SU-DHL-6 (cell line): ENCODE measurements at regions not wholly inside any gene's neighbourhood (a gene's known extent, or its start where the extent isn't known, plus 50 kb on each side); places are given as distances from the start of the nearest gene placed in this dataset.

Experiments used
- H2AFZ ChIP-seq: fragments of 200-600 bp; sonication (generic); 2 replicates; pipeline ENCODE4 v1.6.1; 2014; ENCODE audit warnings: low read depth, mild to moderate bottlenecking, moderate library complexity, mixed read lengths, antibody characterized with exemption, low read length; ENCODE audit not compliant: severe bottlenecking
- H3F3A ChIP-seq: fragments of 200-600 bp; shearing (Covaris generic); 2 replicates; pipeline ENCODE4 v1.6.0; 2016; ENCODE audit warnings: antibody characterized with exemption, mild to moderate bottlenecking; ENCODE audit not compliant: insufficient read depth
- H3K27ac ChIP-seq: fragments of 200-600 bp; sonication (generic); 2 replicates; pipeline ENCODE4 v1.5.1; 2016; ENCODE audit warnings: low read depth, mild to moderate bottlenecking, low read length, moderate library complexity, mixed read lengths
- H3K27me3 ChIP-seq: fragments of 200-600 bp; sonication (generic), shearing (Covaris generic); 2 replicates; pipeline ENCODE4 v1.6.0; 2014; ENCODE audit warnings: mild to moderate bottlenecking, low read length
- H3K36me3 ChIP-seq: fragments of 200-600 bp; sonication (generic); 2 replicates; pipeline ENCODE4 v1.6.1; 2014; ENCODE audit warnings: mild to moderate bottlenecking, low read length, mixed read lengths
- H3K4me2 ChIP-seq: fragments of 300-600, 200-600 bp; shearing (Covaris generic), sonication (generic); 2 replicates; pipeline ENCODE4 v1.6.0; 2014; ENCODE audit warnings: low read length, low read depth, mild to moderate bottlenecking; ENCODE audit not compliant: poor library complexity, severe bottlenecking
- H3K4me3 ChIP-seq: fragments of 200-600 bp; sonication (generic); 2 replicates; pipeline ENCODE4 v1.5.1; 2014; ENCODE audit warnings: antibody characterized with exemption, low read length, mild to moderate bottlenecking, mixed read lengths; ENCODE audit not compliant: insufficient read depth, poor library complexity, severe bottlenecking
- H3K79me2 ChIP-seq: fragments of 200-600 bp; sonication (generic); 2 replicates; pipeline ENCODE4 v1.6.1; 2014; ENCODE audit warnings: mild to moderate bottlenecking, low read length, moderate library complexity; ENCODE audit not compliant: insufficient read depth
- H3K9ac ChIP-seq: fragments of 200-600 bp; sonication (generic); 2 replicates; pipeline ENCODE4 v1.7.0; 2014; ENCODE audit warnings: mild to moderate bottlenecking, low read length
- H3K9me2 ChIP-seq: fragments of 200-600 bp; sonication (generic); replicated peaks from 2 replicates; pipeline ENCODE4 v1.6.1; 2014; ENCODE audit warnings: low read length; ENCODE audit not compliant: insufficient read depth
- H3K9me3 ChIP-seq: fragments of 200-600 bp; sonication (generic); 2 replicates; pipeline ENCODE4 v1.6.1; 2014; ENCODE audit warnings: low read length, mixed read lengths; ENCODE audit not compliant: insufficient read depth
- H4K20me1 ChIP-seq: fragments of 200-600 bp; sonication (generic); 2 replicates; pipeline ENCODE4 v1.6.1; 2014; ENCODE audit warnings: low read depth, mild to moderate bottlenecking, antibody characterized with exemption, low read length, moderate library complexity, mixed read lengths
- CTCF ChIP-seq: fragments of 200-600 bp; sonication (generic); IDR thresholded peaks from one replicate; pipeline ENCODE4 v1.5.1; 2017; ENCODE audit warnings: antibody characterized with exemption, mild to moderate bottlenecking, low read length, moderate library complexity; ENCODE audit not compliant: insufficient read depth, poor library complexity, severe bottlenecking
- EZH2phosphoT487 ChIP-seq: fragments of 200-600 bp; sonication (generic), shearing (Covaris generic); conservative IDR thresholded peaks from 2 replicates; pipeline ENCODE4 v1.6.1; 2018; ENCODE audit warnings: mild to moderate bottlenecking, antibody characterized with exemption, low read length, moderate library complexity, mixed read lengths

- no peaks in the 10 kb centered on the region for H3F3A ChIP-seq
- no peak overlapping the region for H3K4me3 ChIP-seq
- no peaks in the 10 kb centered on the region for H4K20me1 ChIP-seq
- no peaks in the 10 kb centered on the region for H3K27me3 ChIP-seq
- H3K9me3 ChIP-seq = no peaks in the 10 kb centered on the region
- H2AFZ ChIP-seq = peak overlapping the region; percentile 38
- no peak overlapping the region for H3K9ac ChIP-seq
- H3K9me2 ChIP-seq = no peaks in the 10 kb centered on the region
- H3K36me3 ChIP-seq = no peaks in the 10 kb centered on the region
- H3K79me2 ChIP-seq = no peaks in the 10 kb centered on the region
- no peak overlapping the region for H3K27ac ChIP-seq
- TF ChIP-seq EZH2phosphoT487 (no peak), CTCF (peak; percentile 82)
- H3K4me2 ChIP-seq = peak overlapping the region; percentile 3
Measured at GRCh38 chr6:18323935-18324705, 59.8 kb upstream of the DEK start.

DNA sequence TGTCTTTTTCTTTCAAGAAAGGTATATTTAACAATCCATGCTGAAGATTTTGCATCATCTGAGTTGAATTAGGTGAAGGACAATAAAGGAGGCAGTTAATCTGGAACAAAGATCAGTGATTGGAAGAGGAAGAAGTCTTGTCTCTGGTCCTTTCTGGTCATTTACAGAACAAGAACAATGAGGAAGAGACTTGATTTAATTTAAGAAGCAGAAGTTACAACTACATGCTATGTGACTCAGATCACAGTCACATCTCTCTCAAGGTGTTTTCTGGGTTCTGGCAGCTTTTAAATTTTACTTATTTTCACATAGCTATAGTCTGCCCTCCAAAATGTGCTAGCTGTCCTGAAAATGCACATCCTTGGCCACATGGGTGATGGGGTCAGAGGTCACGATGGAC is 53.5 kb upstream of the DEK start:
- no peaks in the 10 kb centered on the region for H3K9me2 ChIP-seq
- H4K20me1 ChIP-seq = no peaks in the 10 kb centered on the region
- H2AFZ ChIP-seq = no peak overlapping the region
- H3F3A ChIP-seq = no peaks in the 10 kb centered on the region
- no peak overlapping the region for H3K4me2 ChIP-seq
- H3K27ac ChIP-seq = no peak overlapping the region
- no peak overlapping the region for H3K4me3 ChIP-seq
- no peak for TF ChIP-seq CTCF
- no peak for TF ChIP-seq EZH2phosphoT487
- H3K36me3 ChIP-seq = no peaks in the 10 kb centered on the region
- H3K9ac ChIP-seq = no peak overlapping the region
- H3K79me2 ChIP-seq = no peaks in the 10 kb centered on the region
- H3K27me3 ChIP-seq = no peaks in the 10 kb centered on the region
- H3K9me3 ChIP-seq = no peaks in the 10 kb centered on the region

- Histone ChIP-seq H3K27ac (no peak overlapping the region), H3K79me2 (no peaks in the 10 kb centered on the region), H3K4me3 (no peak overlapping the region), H3K9ac (no peak overlapping the region), H3K4me2 (no peak overlapping the region), H3K9me3 (no peaks in the 10 kb centered on the region), H2AFZ (no peak overlapping the region), H3K27me3 (no peaks in the 10 kb centered on the region), H3K36me3 (no peaks in the 10 kb centered on the region), H4K20me1 (no peaks in the 10 kb centered on the region), H3K9me2 (no peaks in the 10 kb centered on the region), H3F3A (no peaks in the 10 kb centered on the region)
- TF ChIP-seq CTCF = no peak
- no peak for TF ChIP-seq EZH2phosphoT487
Measured at GRCh38 chr6:18314317-18314997, 50.1 kb upstream of the DEK start.
